Neural cell (in vitro differentiated cells): ENCODE measurements at regions not wholly inside any gene's neighbourhood (a gene's known extent, or its start where the extent isn't known, plus 50 kb on each side); places are given as distances from the start of the nearest gene placed in this dataset.

Source experiments
- H2AFZ ChIP-seq: fragments of 200-600, 300-800 bp; sonication (generic), shearing (Covaris generic); 2 replicates; pipeline ENCODE4 v1.6.0; 2014; ENCODE audit warnings: low read depth, mild to moderate bottlenecking, antibody characterized with exemption, low read length, moderate library complexity
- H3F3A ChIP-seq: fragments of 200-600 bp; shearing (Covaris generic); 2 replicates; pipeline ENCODE4 v1.6.1; 2016; ENCODE audit warnings: mild to moderate bottlenecking, moderate library complexity, mixed read lengths, antibody characterized with exemption, low read length; ENCODE audit not compliant: insufficient read depth, poor library complexity, severe bottlenecking
- H3K27ac ChIP-seq: fragments of 200-600, 300-800 bp; sonication (generic), shearing (Covaris generic); 2 replicates; pipeline ENCODE4 v1.5.1; 2014; ENCODE audit warnings: mild to moderate bottlenecking, low read length, moderate library complexity
- H3K27me3 ChIP-seq: fragments of 300-800, 200-600 bp; sonication (generic), shearing (Covaris generic); 2 replicates; pipeline ENCODE4 v1.6.0; 2014; ENCODE audit warnings: mild to moderate bottlenecking, low read depth, low read length, moderate library complexity; ENCODE audit not compliant: insufficient read depth
- H3K36me3 ChIP-seq: fragments of 300-800, 200-600 bp; sonication (generic), shearing (Covaris generic); 2 replicates; pipeline ENCODE4 v1.5.1; 2014; ENCODE audit warnings: mild to moderate bottlenecking, antibody characterized with exemption, low read length, moderate library complexity; ENCODE audit not compliant: insufficient read depth
- H3K4me2 ChIP-seq: fragments of 300-800, 200-600 bp; sonication (generic), shearing (Covaris generic); 2 replicates; pipeline ENCODE4 v1.6.0; 2014; ENCODE audit warnings: mild to moderate bottlenecking, low read length
- H3K4me3 ChIP-seq: fragments of 300-800, 200-600 bp; sonication (generic), shearing (Covaris generic); 2 replicates; pipeline ENCODE4 v1.5.1; 2014; ENCODE audit warnings: mild to moderate bottlenecking, low read length, moderate library complexity
- H3K79me2 ChIP-seq: fragments of 200-600 bp; shearing (Covaris generic); replicated peaks from 2 replicates; pipeline ENCODE4 v1.6.0; 2014; ENCODE audit warnings: mild to moderate bottlenecking, low read length, moderate library complexity; ENCODE audit not compliant: insufficient read depth
- H3K9ac ChIP-seq: fragments of 300-800, 200-600 bp; sonication (generic), shearing (Covaris generic); 2 replicates; pipeline ENCODE4 v1.6.1; 2016; ENCODE audit warnings: mild to moderate bottlenecking, low read length, mixed read lengths
- H3K9me2 ChIP-seq: fragments of 200-600 bp; shearing (Covaris generic); 2 replicates; pipeline ENCODE4 v1.6.1; 2016; ENCODE audit warnings: mild to moderate bottlenecking, low read length, mixed read lengths; ENCODE audit not compliant: insufficient read depth
- H3K9me3 ChIP-seq: fragments of 200-600, 300-800 bp; sonication (generic), shearing (Covaris generic); 2 replicates; pipeline ENCODE4 v1.6.1; 2016; ENCODE audit warnings: mild to moderate bottlenecking, mixed run types, low read length, moderate library complexity, mixed read lengths
- H4K20me1 ChIP-seq: fragments of 200-600 bp; shearing (Covaris generic); 2 replicates; pipeline ENCODE4 v1.6.1; 2016; ENCODE audit warnings: mild to moderate bottlenecking, mixed run types; ENCODE audit not compliant: insufficient read depth
- EP300 ChIP-seq: fragments of 450-650 bp; conservative IDR thresholded peaks from 2 replicates; pipeline ENCODE4 v1.6.1; 2014; ENCODE audit warnings: antibody characterized with exemption, mild to moderate bottlenecking, moderate library complexity; ENCODE audit not compliant: poor library complexity, severe bottlenecking
- EZH2 ChIP-seq: fragments of 200-600, 300-800 bp; shearing (Covaris generic), sonication (generic); IDR thresholded peaks from 2 replicates; pipeline ENCODE4 v1.6.1; 2014; ENCODE audit warnings: antibody characterized with exemption, low read length, borderline replicate concordance, mild to moderate bottlenecking; ENCODE audit not compliant: insufficient read depth, poor library complexity, severe bottlenecking
- MXI1 ChIP-seq: fragments of 450-650 bp; conservative IDR thresholded peaks from 2 replicates; pipeline ENCODE4 v1.6.1; 2014; ENCODE audit warnings: antibody characterized with exemption, mild to moderate bottlenecking; ENCODE audit not compliant: poor library complexity, severe bottlenecking
- POLR2AphosphoS5 ChIP-seq: IDR thresholded peaks from 2 replicates; pipeline ENCODE4 v1.6.1; 2012
- RAD21 ChIP-seq: fragments of 450-650 bp; conservative IDR thresholded peaks from 2 replicates; pipeline ENCODE4 v1.6.1; 2014; ENCODE audit warnings: antibody characterized with exemption, mild to moderate bottlenecking, moderate library complexity
- SMC3 ChIP-seq: fragments of 450-650 bp; conservative IDR thresholded peaks from 2 replicates; pipeline ENCODE4 v1.6.1; 2014; ENCODE audit warnings: antibody characterized with exemption, mild to moderate bottlenecking, moderate library complexity; ENCODE audit not compliant: poor library complexity
- TAF1 ChIP-seq: IDR thresholded peaks from 2 replicates; pipeline ENCODE4 v1.6.1; 2012; ENCODE audit warnings: low read depth
- TF ChIP-seq, protein P1 (sequence below): fragments of 450-650 bp; IDR thresholded peaks from 2 replicates; pipeline ENCODE4 v1.5.1; 2014; ENCODE audit warnings: antibody characterized with exemption, mild to moderate bottlenecking, moderate library complexity; ENCODE audit not compliant: poor library complexity, severe bottlenecking
- TF ChIP-seq, protein P2 (sequence below): IDR thresholded peaks from 2 replicates; pipeline ENCODE4 v1.6.1; 2012; ENCODE audit warnings: borderline replicate concordance

- no peaks in the 10 kb centered on the region for H3K36me3 ChIP-seq
- H3K27me3 ChIP-seq: no peaks in the 10 kb centered on the region
- no peak overlapping the region for H3K27ac ChIP-seq
- H3K9me2 ChIP-seq: no peaks in the 10 kb centered on the region
- no peak overlapping the region for H3K9ac ChIP-seq
- H3K9me3 ChIP-seq: no peaks in the 10 kb centered on the region
- no peaks in the 10 kb centered on the region for H3F3A ChIP-seq
- H3K79me2 ChIP-seq: no peaks in the 10 kb centered on the region
- H3K4me3 ChIP-seq: no peak overlapping the region
- H2AFZ ChIP-seq: no peak overlapping the region
- H3K4me2 ChIP-seq: no peak overlapping the region
- H4K20me1 ChIP-seq: no peaks in the 10 kb centered on the region
- TF ChIP-seq TAF1: no peak
- no peak for TF ChIP-seq POLR2AphosphoS5
- TF ChIP-seq, protein P1, sequence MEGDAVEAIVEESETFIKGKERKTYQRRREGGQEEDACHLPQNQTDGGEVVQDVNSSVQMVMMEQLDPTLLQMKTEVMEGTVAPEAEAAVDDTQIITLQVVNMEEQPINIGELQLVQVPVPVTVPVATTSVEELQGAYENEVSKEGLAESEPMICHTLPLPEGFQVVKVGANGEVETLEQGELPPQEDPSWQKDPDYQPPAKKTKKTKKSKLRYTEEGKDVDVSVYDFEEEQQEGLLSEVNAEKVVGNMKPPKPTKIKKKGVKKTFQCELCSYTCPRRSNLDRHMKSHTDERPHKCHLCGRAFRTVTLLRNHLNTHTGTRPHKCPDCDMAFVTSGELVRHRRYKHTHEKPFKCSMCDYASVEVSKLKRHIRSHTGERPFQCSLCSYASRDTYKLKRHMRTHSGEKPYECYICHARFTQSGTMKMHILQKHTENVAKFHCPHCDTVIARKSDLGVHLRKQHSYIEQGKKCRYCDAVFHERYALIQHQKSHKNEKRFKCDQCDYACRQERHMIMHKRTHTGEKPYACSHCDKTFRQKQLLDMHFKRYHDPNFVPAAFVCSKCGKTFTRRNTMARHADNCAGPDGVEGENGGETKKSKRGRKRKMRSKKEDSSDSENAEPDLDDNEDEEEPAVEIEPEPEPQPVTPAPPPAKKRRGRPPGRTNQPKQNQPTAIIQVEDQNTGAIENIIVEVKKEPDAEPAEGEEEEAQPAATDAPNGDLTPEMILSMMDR: no peak
- no peak for TF ChIP-seq RAD21
- no peak for TF ChIP-seq EP300
These were observed 396.7 kb upstream of the PDE3A start for GRCh38 chr12:19971361-19972280.

- Histone ChIP-seq H3K9me2 (no peaks in the 10 kb centered on the region), H3K36me3 (no peaks in the 10 kb centered on the region), H3K27ac (no peak overlapping the region), H2AFZ (no peak overlapping the region), H3K9me3 (no peaks in the 10 kb centered on the region), H3K9ac (no peak overlapping the region), H3K4me3 (no peak overlapping the region), H3K79me2 (no peaks in the 10 kb centered on the region), H3K27me3 (no peaks in the 10 kb centered on the region), H3F3A (no peaks in the 10 kb centered on the region), H3K4me2 (no peak overlapping the region), H4K20me1 (no peaks in the 10 kb centered on the region)
- TF ChIP-seq EP300 (no peak), TAF1 (no peak), RAD21 (no peak), EZH2 (no peak), MXI1 (no peak), POLR2AphosphoS5 (no peak), SMC3 (no peak)
- TF ChIP-seq, protein P1: no peak
- TF ChIP-seq, protein P2, sequence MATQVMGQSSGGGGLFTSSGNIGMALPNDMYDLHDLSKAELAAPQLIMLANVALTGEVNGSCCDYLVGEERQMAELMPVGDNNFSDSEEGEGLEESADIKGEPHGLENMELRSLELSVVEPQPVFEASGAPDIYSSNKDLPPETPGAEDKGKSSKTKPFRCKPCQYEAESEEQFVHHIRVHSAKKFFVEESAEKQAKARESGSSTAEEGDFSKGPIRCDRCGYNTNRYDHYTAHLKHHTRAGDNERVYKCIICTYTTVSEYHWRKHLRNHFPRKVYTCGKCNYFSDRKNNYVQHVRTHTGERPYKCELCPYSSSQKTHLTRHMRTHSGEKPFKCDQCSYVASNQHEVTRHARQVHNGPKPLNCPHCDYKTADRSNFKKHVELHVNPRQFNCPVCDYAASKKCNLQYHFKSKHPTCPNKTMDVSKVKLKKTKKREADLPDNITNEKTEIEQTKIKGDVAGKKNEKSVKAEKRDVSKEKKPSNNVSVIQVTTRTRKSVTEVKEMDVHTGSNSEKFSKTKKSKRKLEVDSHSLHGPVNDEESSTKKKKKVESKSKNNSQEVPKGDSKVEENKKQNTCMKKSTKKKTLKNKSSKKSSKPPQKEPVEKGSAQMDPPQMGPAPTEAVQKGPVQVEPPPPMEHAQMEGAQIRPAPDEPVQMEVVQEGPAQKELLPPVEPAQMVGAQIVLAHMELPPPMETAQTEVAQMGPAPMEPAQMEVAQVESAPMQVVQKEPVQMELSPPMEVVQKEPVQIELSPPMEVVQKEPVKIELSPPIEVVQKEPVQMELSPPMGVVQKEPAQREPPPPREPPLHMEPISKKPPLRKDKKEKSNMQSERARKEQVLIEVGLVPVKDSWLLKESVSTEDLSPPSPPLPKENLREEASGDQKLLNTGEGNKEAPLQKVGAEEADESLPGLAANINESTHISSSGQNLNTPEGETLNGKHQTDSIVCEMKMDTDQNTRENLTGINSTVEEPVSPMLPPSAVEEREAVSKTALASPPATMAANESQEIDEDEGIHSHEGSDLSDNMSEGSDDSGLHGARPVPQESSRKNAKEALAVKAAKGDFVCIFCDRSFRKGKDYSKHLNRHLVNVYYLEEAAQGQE: no peak
These were observed 395.7 kb upstream of the PDE3A start for GRCh38 chr12:19972325-19973288.
